Breast epithelium (tissue), 3 donors: ENCODE measurements at regions not wholly inside any gene's neighbourhood (a gene's known extent, or its start where the extent isn't known, plus 50 kb on each side); places are given as distances from the start of the nearest gene placed in this dataset.

Experiments used
- POLR2A ChIP-seq: fragments of 450-650 bp; IDR thresholded peaks from one replicate; pipeline ENCODE4 v1.6.1; 2016; ENCODE audit warnings: antibody characterized with exemption, mild to moderate bottlenecking, moderate library complexity
- POLR2AphosphoS5 ChIP-seq, 3 donors: sonication (generic); formaldehyde crosslinking; IDR thresholded peaks; one replicate each; pipeline ENCODE4 v1.6.1; 2017; ENCODE audit warnings: antibody characterized with exemption in 3 of 3
- TF ChIP-seq, protein P1 (sequence below), 3 donors: fragments of 450-650 bp; IDR thresholded peaks; one replicate each; pipeline ENCODE4 v1.5.1; 2016 to 2017; ENCODE audit warnings: antibody characterized with exemption in 3 of 3, mild to moderate bottlenecking in 3 of 3, moderate library complexity in 3 of 3

DNA sequence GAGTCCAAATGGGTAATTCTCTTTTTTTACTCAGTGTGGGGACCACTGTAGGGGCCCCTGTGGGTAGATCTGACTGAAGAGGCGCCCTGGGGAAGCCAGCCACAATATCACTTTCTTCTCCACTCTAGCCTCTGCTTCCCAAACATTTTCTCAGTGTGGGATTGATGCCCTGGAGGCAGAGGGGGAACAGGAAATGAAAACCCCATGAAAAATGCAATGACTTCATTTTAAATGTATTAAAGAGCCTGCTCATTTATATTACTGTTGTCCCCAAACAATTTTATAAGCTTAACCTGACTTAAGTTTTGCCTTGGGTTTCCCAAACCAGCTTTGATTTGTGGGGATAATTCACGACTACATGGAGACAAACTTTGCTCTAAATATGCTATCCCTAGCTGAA, 181.9 kb downstream of the C1orf94 start:
- TF ChIP-seq POLR2A, result no peak
- TF ChIP-seq, protein P1, sequence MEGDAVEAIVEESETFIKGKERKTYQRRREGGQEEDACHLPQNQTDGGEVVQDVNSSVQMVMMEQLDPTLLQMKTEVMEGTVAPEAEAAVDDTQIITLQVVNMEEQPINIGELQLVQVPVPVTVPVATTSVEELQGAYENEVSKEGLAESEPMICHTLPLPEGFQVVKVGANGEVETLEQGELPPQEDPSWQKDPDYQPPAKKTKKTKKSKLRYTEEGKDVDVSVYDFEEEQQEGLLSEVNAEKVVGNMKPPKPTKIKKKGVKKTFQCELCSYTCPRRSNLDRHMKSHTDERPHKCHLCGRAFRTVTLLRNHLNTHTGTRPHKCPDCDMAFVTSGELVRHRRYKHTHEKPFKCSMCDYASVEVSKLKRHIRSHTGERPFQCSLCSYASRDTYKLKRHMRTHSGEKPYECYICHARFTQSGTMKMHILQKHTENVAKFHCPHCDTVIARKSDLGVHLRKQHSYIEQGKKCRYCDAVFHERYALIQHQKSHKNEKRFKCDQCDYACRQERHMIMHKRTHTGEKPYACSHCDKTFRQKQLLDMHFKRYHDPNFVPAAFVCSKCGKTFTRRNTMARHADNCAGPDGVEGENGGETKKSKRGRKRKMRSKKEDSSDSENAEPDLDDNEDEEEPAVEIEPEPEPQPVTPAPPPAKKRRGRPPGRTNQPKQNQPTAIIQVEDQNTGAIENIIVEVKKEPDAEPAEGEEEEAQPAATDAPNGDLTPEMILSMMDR (IDR thresholded peaks at IDR 0.05), result no peak
- TF ChIP-seq POLR2AphosphoS5 (IDR thresholded peaks at IDR 0.05), result no peak
